ENCODE measurements at regions not wholly inside any gene's neighbourhood (a gene's known extent, or its start where the extent isn't known, plus 50 kb on each side); places are given as distances from the start of the nearest gene placed in this dataset.

- H3K4me3 ChIP-seq, result no peak overlapping the region
- no peaks in the 10 kb centered on the region for H3K9me3 ChIP-seq
- TF ChIP-seq CTCF (IDR thresholded peaks at IDR 0.05), result no peak
- DNase-seq (no peak), ATAC-seq (no peak)
- H3K27me3 ChIP-seq, result no peaks in the 10 kb centered on the region
- no peaks in the 10 kb centered on the region for H3K4me1 ChIP-seq
- intact Hi-C loops (cut with DNase I), result no loop called here
- H3K27ac ChIP-seq, result no peak overlapping the region
- no peaks in the 10 kb centered on the region for H3K36me3 ChIP-seq
These were observed 72.2 kb upstream of the ATP6AP2 start for GRCh38 chrX:40508560-40508959.

- Histone ChIP-seq H3K27me3 (no peaks in the 10 kb centered on the region), H3K4me1 (no peaks in the 10 kb centered on the region), H3K9me3 (no peaks in the 10 kb centered on the region), H3K36me3 (no peaks in the 10 kb centered on the region), H3K27ac (no peak overlapping the region), H3K4me3 (no peak overlapping the region)
- ATAC-seq (no peak), DNase-seq (no peak)
- intact Hi-C loops (cut with DNase I), result no loop called here
- no peak for TF ChIP-seq CTCF (IDR thresholded peaks at IDR 0.05)
These were observed 74.4 kb upstream of the ATP6AP2 start for GRCh38 chrX:40506201-40506985.

GRCh38 chrX:40504801-40505605 is 75.8 kb upstream of the ATP6AP2 start:
- ATAC-seq (no peak), DNase-seq (no peak)
- no peak overlapping the region for H3K27ac ChIP-seq
- H3K9me3 ChIP-seq, result no peaks in the 10 kb centered on the region
- no peak for TF ChIP-seq CTCF (IDR thresholded peaks at IDR 0.05)
- no peaks in the 10 kb centered on the region for H3K27me3 ChIP-seq
- H3K36me3 ChIP-seq, result no peaks in the 10 kb centered on the region
- H3K4me1 ChIP-seq, result no peaks in the 10 kb centered on the region
- intact Hi-C loops (cut with DNase I), result no loop called here
- H3K4me3 ChIP-seq, result no peak overlapping the region

DNA sequence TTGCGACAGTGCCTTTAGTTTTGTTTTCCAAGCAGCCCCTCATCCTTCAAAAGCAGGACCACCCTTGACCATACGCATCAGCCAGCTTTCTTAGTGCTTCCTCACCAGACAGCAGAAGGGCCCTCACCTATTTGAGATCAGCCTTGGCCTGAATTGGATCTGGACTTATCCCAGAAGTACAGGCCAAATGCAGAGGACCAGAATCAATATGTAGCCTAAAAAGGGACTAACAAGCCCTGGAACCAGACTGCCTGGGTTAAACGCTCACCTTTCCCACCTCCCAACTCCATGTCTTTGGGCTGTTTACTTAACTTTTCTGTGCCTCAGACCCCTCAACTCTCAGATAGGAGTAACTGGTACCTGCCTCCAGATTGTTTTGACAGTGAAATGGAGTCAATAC is 77.7 kb upstream of the ATP6AP2 start:
- Histone ChIP-seq H3K9me3 (no peaks in the 10 kb centered on the region), H3K4me3 (no peak overlapping the region), H3K27ac (no peak overlapping the region), H3K4me1 (no peaks in the 10 kb centered on the region), H3K27me3 (no peaks in the 10 kb centered on the region), H3K36me3 (no peaks in the 10 kb centered on the region)
- intact Hi-C loops (cut with DNase I), result no loop called here
- no peak for ATAC-seq
- DNase-seq, result no peak
- TF ChIP-seq CTCF (IDR thresholded peaks at IDR 0.05), result no peak

- Histone ChIP-seq H3K4me3 (no peak overlapping the region), H3K9me3 (no peaks in the 10 kb centered on the region), H3K36me3 (no peaks in the 10 kb centered on the region), H3K27ac (no peak overlapping the region), H3K4me1 (no peaks in the 10 kb centered on the region), H3K27me3 (no peaks in the 10 kb centered on the region)
- intact Hi-C loops (cut with DNase I), result no loop called here
- TF ChIP-seq CTCF (IDR thresholded peaks at IDR 0.05), result no peak
- no peak for ATAC-seq
- DNase-seq, result no peak
These were observed 78.1 kb upstream of the ATP6AP2 start for GRCh38 chrX:40502688-40503087.

Data from left lung (tissue), 4 donors.